ENCODE measurements at regions not wholly inside any gene's neighbourhood (a gene's known extent, or its start where the extent isn't known, plus 50 kb on each side); places are given as distances from the start of the nearest gene placed in this dataset.

DNA sequence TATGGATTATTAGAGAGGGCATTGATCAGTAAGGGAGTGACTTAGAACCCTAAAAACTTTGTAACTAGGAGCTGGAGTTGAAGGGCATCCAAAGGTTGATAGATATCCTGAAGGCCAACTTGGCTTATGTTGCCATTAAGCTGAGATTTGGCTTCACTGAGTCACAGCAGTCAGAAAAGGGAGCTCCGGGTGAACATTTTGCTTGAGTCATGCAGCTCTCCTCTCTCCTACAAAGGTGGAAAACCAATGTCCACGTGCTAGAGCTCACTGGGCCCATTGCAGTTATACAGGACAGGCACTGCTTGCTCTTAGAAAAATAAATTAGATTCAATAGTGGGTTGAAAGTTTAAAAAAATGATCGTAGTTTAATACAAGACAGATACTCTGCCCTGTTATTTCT, 87.3 kb upstream of the LRIG3 start:
- peaks cover 28% of the 10 kb centered on the region for H3K4me1 Mint-ChIP-seq (ENCODE audit: unreplicated experiment)
- no peak for TF ChIP-seq CTCF (conservative IDR thresholded peaks at IDR 0.05)
- no peaks in the 10 kb centered on the region for H3K36me3 Mint-ChIP-seq
- no peaks in the 10 kb centered on the region for H3K27me3 Mint-ChIP-seq
- H3K27ac Mint-ChIP-seq = no peak overlapping the region
- DNase-seq (ENCODE audit: extremely low spot score, unreplicated experiment) = no peak
- no peak overlapping the region for H3K4me3 Mint-ChIP-seq
- no peaks in the 10 kb centered on the region for H3K9me3 Mint-ChIP-seq

GRCh38 chr12:59005193-59005955, 85.1 kb upstream of the LRIG3 start:
- Mint-ChIP-seq H3K4me3 (no peak overlapping the region), H3K9me3 (no peaks in the 10 kb centered on the region), H3K27ac (peak overlapping the region; percentile 1), H3K36me3 (no peaks in the 10 kb centered on the region), H3K27me3 (no peaks in the 10 kb centered on the region), H3K4me1 (ENCODE audit: unreplicated experiment) (peaks cover 28% of the 10 kb centered on the region)
- no peak for TF ChIP-seq CTCF (conservative IDR thresholded peaks at IDR 0.05)
- DNase-seq (ENCODE audit: extremely low spot score, unreplicated experiment) = no peak

DNA sequence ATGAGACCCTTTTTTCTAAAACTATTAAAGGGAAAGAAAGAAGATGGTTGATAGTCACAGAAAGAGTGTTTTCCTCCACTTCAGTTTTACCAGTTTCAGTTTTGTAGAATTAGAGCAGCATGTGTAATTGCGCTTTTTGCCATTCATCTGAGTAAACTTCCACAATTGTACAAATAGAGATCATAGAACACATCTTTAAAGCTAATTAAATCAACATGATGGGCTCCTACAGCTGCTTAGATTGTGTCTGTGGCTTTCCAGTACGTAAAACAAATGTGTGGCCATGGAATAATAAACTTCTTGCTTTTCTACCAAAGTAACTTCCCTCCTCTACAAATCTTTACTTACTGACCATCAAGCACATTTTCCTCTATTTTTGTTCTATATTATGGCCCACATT, 84.2 kb upstream of the LRIG3 start:
- no peak for DNase-seq (ENCODE audit: extremely low spot score, unreplicated experiment)
- Mint-ChIP-seq H3K36me3 (no peaks in the 10 kb centered on the region), H3K4me3 (no peak overlapping the region), H3K27me3 (no peaks in the 10 kb centered on the region), H3K9me3 (no peaks in the 10 kb centered on the region), H3K4me1 (ENCODE audit: unreplicated experiment) (peaks cover 23% of the 10 kb centered on the region), H3K27ac (no peak overlapping the region)
- no peak for TF ChIP-seq CTCF (conservative IDR thresholded peaks at IDR 0.05)

GRCh38 chr12:58995666-58996363, 75.5 kb upstream of the LRIG3 start:
- no peak overlapping the region for H3K27ac Mint-ChIP-seq
- no peaks in the 10 kb centered on the region for H3K4me1 Mint-ChIP-seq (ENCODE audit: unreplicated experiment)
- TF ChIP-seq CTCF (conservative IDR thresholded peaks at IDR 0.05) = no peak
- H3K9me3 Mint-ChIP-seq = no peaks in the 10 kb centered on the region
- no peaks in the 10 kb centered on the region for H3K36me3 Mint-ChIP-seq
- DNase-seq (ENCODE audit: extremely low spot score, unreplicated experiment) = no peak
- no peaks in the 10 kb centered on the region for H3K27me3 Mint-ChIP-seq
- H3K4me3 Mint-ChIP-seq = no peak overlapping the region

- peaks cover 19% of the 10 kb centered on the region for H3K9me3 Mint-ChIP-seq
- no peak for DNase-seq (ENCODE audit: extremely low spot score, unreplicated experiment)
- no peak overlapping the region for H3K27ac Mint-ChIP-seq
- TF ChIP-seq CTCF (conservative IDR thresholded peaks at IDR 0.05) = no peak
- peaks cover 5% of the 10 kb centered on the region for H3K36me3 Mint-ChIP-seq
- no peaks in the 10 kb centered on the region for H3K27me3 Mint-ChIP-seq
- no peaks in the 10 kb centered on the region for H3K4me1 Mint-ChIP-seq (ENCODE audit: unreplicated experiment)
- no peak overlapping the region for H3K4me3 Mint-ChIP-seq
Measured at GRCh38 chr12:58988643-58989344, 68.5 kb upstream of the LRIG3 start.
